Neural cell (in vitro differentiated cells): ENCODE measurements at regions not wholly inside any gene's neighbourhood (a gene's known extent, or its start where the extent isn't known, plus 50 kb on each side); places are given as distances from the start of the nearest gene placed in this dataset.

Experiments used
- CTCF ChIP-seq: fragments of 450-650 bp; IDR thresholded peaks from 2 replicates; pipeline ENCODE4 v1.5.1; 2014; ENCODE audit warnings: antibody characterized with exemption, mild to moderate bottlenecking, moderate library complexity; ENCODE audit not compliant: poor library complexity, severe bottlenecking
- EP300 ChIP-seq: fragments of 450-650 bp; conservative IDR thresholded peaks from 2 replicates; pipeline ENCODE4 v1.6.1; 2014; ENCODE audit warnings: antibody characterized with exemption, mild to moderate bottlenecking, moderate library complexity; ENCODE audit not compliant: poor library complexity, severe bottlenecking
- EZH2 ChIP-seq: fragments of 200-600, 300-800 bp; shearing (Covaris generic), sonication (generic); IDR thresholded peaks from 2 replicates; pipeline ENCODE4 v1.6.1; 2014; ENCODE audit warnings: antibody characterized with exemption, low read length, borderline replicate concordance, mild to moderate bottlenecking; ENCODE audit not compliant: insufficient read depth, poor library complexity, severe bottlenecking
- MXI1 ChIP-seq: fragments of 450-650 bp; conservative IDR thresholded peaks from 2 replicates; pipeline ENCODE4 v1.6.1; 2014; ENCODE audit warnings: antibody characterized with exemption, mild to moderate bottlenecking; ENCODE audit not compliant: poor library complexity, severe bottlenecking
- POLR2AphosphoS5 ChIP-seq: IDR thresholded peaks from 2 replicates; pipeline ENCODE4 v1.6.1; 2012
- RAD21 ChIP-seq: fragments of 450-650 bp; conservative IDR thresholded peaks from 2 replicates; pipeline ENCODE4 v1.6.1; 2014; ENCODE audit warnings: antibody characterized with exemption, mild to moderate bottlenecking, moderate library complexity
- SMC3 ChIP-seq: fragments of 450-650 bp; conservative IDR thresholded peaks from 2 replicates; pipeline ENCODE4 v1.6.1; 2014; ENCODE audit warnings: antibody characterized with exemption, mild to moderate bottlenecking, moderate library complexity; ENCODE audit not compliant: poor library complexity
- TAF1 ChIP-seq: IDR thresholded peaks from 2 replicates; pipeline ENCODE4 v1.6.1; 2012; ENCODE audit warnings: low read depth
- TF ChIP-seq, protein P1 (sequence below): IDR thresholded peaks from 2 replicates; pipeline ENCODE4 v1.6.1; 2012; ENCODE audit warnings: borderline replicate concordance

DNA sequence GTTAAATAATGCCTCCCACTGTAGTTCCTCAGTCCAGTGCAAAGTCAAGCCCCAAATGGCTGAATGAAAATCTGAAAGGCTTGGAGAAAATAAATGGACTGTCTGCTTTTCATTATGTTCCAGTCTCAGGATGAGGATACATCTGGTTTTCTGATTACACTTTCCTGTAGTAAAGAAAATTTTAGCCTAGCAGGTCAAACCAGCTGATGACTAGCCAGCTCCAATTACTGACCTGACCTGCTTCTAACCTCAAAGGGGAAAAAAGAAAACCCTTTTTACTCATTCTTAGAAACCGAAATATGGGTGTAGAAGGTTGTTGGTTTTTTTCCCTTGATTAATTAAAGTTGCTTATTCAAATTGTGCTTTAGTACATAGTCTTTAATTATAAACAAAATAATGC lies 418.4 kb downstream of the EFNB2 start:
- no peak for TF ChIP-seq CTCF
- no peak for TF ChIP-seq EZH2
- TF ChIP-seq POLR2AphosphoS5, result no peak
- TF ChIP-seq RAD21, result no peak
- TF ChIP-seq EP300, result no peak
- TF ChIP-seq, protein P1, sequence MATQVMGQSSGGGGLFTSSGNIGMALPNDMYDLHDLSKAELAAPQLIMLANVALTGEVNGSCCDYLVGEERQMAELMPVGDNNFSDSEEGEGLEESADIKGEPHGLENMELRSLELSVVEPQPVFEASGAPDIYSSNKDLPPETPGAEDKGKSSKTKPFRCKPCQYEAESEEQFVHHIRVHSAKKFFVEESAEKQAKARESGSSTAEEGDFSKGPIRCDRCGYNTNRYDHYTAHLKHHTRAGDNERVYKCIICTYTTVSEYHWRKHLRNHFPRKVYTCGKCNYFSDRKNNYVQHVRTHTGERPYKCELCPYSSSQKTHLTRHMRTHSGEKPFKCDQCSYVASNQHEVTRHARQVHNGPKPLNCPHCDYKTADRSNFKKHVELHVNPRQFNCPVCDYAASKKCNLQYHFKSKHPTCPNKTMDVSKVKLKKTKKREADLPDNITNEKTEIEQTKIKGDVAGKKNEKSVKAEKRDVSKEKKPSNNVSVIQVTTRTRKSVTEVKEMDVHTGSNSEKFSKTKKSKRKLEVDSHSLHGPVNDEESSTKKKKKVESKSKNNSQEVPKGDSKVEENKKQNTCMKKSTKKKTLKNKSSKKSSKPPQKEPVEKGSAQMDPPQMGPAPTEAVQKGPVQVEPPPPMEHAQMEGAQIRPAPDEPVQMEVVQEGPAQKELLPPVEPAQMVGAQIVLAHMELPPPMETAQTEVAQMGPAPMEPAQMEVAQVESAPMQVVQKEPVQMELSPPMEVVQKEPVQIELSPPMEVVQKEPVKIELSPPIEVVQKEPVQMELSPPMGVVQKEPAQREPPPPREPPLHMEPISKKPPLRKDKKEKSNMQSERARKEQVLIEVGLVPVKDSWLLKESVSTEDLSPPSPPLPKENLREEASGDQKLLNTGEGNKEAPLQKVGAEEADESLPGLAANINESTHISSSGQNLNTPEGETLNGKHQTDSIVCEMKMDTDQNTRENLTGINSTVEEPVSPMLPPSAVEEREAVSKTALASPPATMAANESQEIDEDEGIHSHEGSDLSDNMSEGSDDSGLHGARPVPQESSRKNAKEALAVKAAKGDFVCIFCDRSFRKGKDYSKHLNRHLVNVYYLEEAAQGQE, result no peak
- no peak for TF ChIP-seq TAF1
- no peak for TF ChIP-seq SMC3
- TF ChIP-seq MXI1, result no peak
